Thyroid gland (tissue), 4 donors: ENCODE measurements at regions not wholly inside any gene's neighbourhood (a gene's known extent, or its start where the extent isn't known, plus 50 kb on each side); places are given as distances from the start of the nearest gene placed in this dataset.

Experiments used
- DNase-seq, 2 donors: peaks; one replicate each; pipeline ENCODE4 v3.0.0-alpha.2; 2019
- H3K27ac ChIP-seq, 3 donors: fragments of 200-600 bp; sonication (generic); 1 replicate in 2 of 3; 2 replicates in 1 of 3; pipeline ENCODE4 v1.5.1; 2016 to 2019; ENCODE audit warnings: mild to moderate bottlenecking in 1 of 3, moderate library complexity in 1 of 3
- H3K27me3 ChIP-seq: fragments of 200-600 bp; sonication (generic); one replicate; pipeline ENCODE4 v1.5.1; 2019
- H3K36me3 ChIP-seq, 2 donors: fragments of 200-600 bp; sonication (generic); one replicate each; pipeline ENCODE4 v1.5.1; 2016 to 2019
- H3K4me1 ChIP-seq, 2 donors: fragments of 200-600 bp; sonication (generic); one replicate each; pipeline ENCODE4 v1.5.1; 2017 to 2019
- H3K4me3 ChIP-seq, 3 donors: fragments of 200-600 bp; sonication (generic); replicated peaks in 1 of 3; 1 replicate in 2 of 3; 2 replicates in 1 of 3; pipeline ENCODE4 v1.5.1; 2016; ENCODE audit warnings: mild to moderate bottlenecking in 1 of 3
- H3K9me3 ChIP-seq: fragments of 200-600 bp; sonication (generic); one replicate; pipeline ENCODE4 v1.5.1; 2017
- CTCF ChIP-seq, 6 experiments: fragments of 200-600 bp in 3 of 6; fragments of 450-650 bp in 3 of 6; sonication (generic) in 3 of 6; IDR thresholded peaks; one replicate each; pipeline ENCODE4 v1.5.1; 2016 to 2019; ENCODE audit warnings: antibody characterized with exemption in 6 of 6, mild to moderate bottlenecking in 2 of 6, inconsistent platforms in 1 of 6, moderate library complexity in 1 of 6
- POLR2A ChIP-seq, 2 donors: fragments of 450-650 bp; IDR thresholded peaks; one replicate each; pipeline ENCODE4 v1.6.1; 2017; ENCODE audit warnings: antibody characterized with exemption in 2 of 2, mild to moderate bottlenecking in 2 of 2, moderate library complexity in 1 of 2
- WGBS, 2 donors: methylation state at CpG; one replicate each; pipeline ENCODE4 v1.1.5; 2017; 5-methylcytosine and 5-hydroxymethylcytosine counted together
- intact Hi-C: fragments of 100-400 bp; cut with DNase I; formaldehyde crosslinking; loops from one replicate; pipeline ENCODE4 v1.15.1; 2023

DNA sequence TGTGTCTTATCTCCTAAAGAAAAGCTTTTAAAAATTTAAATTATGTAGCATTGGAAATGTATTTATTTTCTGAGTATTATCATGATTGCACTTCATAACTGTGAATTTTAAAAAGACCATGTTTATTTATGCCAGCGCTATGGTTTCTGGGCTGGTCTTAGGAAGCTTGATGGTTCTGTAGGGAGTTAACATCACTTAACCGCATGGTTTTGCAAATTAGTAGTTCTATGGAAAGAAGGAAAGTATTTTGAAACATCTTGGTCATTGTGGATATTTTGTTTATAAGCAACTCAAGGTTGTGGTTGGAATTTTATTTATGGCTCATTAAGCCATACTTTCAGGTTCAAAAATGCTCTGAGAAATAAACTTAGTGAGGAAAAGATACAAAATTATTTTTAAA lies 549.4 kb downstream of the STK39 start:
- H3K9me3 ChIP-seq: no peaks in the 10 kb centered on the region
- intact Hi-C loops: no loop called here
- 51 to 52% methylated on average over 2 of the region's 2 CpGs for WGBS, 2 donors
- H3K36me3 ChIP-seq: no peaks in the 10 kb centered on the region
- no peak for DNase-seq
- TF ChIP-seq POLR2A (IDR thresholded peaks at IDR 0.05): no peak
- TF ChIP-seq CTCF (IDR thresholded peaks at IDR 0.05): no peak
- no peaks in the 10 kb centered on the region for H3K4me1 ChIP-seq
- no peak overlapping the region for H3K27ac ChIP-seq
- no peak overlapping the region for H3K4me3 ChIP-seq
- H3K27me3 ChIP-seq: no peaks in the 10 kb centered on the region

GRCh38 chr2:167697194-167697593 lies 550.2 kb downstream of the STK39 start:
- intact Hi-C loops: no loop called here
- H3K27me3 ChIP-seq: no peaks in the 10 kb centered on the region
- no peak overlapping the region for H3K27ac ChIP-seq
- no peaks in the 10 kb centered on the region for H3K36me3 ChIP-seq
- no peak for DNase-seq
- TF ChIP-seq CTCF (IDR thresholded peaks at IDR 0.05) (no peak), POLR2A (IDR thresholded peaks at IDR 0.05) (no peak)
- no peaks in the 10 kb centered on the region for H3K9me3 ChIP-seq
- no peaks in the 10 kb centered on the region for H3K4me1 ChIP-seq
- 42 to 43% methylated on average over 1 of the region's 1 CpG for WGBS, 2 donors
- H3K4me3 ChIP-seq: no peak overlapping the region

DNA sequence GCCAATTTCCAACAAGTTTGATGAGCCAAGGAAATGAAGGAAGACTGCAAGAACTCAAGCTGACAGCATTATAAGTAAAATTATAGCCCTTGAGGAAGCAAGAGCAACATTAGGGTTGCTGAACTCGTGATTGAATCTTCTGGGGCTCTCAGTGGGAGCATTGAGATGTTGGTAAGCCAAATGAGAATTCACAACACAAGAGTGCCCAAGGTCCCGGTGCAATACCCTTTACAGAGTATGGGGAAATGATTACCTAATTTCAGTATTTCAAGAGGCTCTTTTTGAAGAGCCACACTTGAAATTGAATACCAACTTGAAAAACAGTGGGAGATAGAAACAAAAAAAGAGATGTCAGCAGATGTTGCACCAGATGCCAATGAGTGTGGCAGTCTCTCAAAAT lies 554.5 kb downstream of the STK39 start:
- Histone ChIP-seq H3K27ac (no peak overlapping the region), H3K9me3 (no peaks in the 10 kb centered on the region), H3K36me3 (no peaks in the 10 kb centered on the region), H3K4me3 (no peak overlapping the region), H3K4me1 (no peaks in the 10 kb centered on the region), H3K27me3 (no peaks in the 10 kb centered on the region)
- intact Hi-C loops: no loop called here
- DNase-seq: no peak
- TF ChIP-seq POLR2A (IDR thresholded peaks at IDR 0.05) (no peak), CTCF (IDR thresholded peaks at IDR 0.05) (no peak)
- 39 to 41% methylated on average over 2 of the region's 2 CpGs for WGBS, 2 donors

DNA sequence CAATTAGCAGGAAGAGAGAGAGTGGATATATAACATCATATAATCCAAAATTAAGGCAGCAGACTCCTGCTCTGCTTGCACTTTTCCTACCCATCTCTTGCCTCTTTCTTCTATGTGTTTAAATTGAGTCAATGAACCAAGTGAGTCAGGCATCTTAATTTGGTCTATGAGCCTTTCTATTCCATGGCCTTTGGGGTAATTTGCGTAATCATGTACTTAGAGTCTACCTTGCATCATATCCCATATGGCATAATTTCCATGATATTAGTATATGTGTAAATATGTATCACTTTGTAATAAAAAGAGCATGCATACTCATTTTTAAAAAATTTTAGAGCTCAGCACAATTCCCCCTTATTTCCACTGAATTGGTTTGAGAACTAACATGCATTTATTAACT lies 555.2 kb downstream of the STK39 start:
- no peaks in the 10 kb centered on the region for H3K9me3 ChIP-seq
- H3K36me3 ChIP-seq: no peaks in the 10 kb centered on the region
- DNase-seq: no peak
- WGBS, 2 donors: 89 to 100% methylated on average over 1 of the region's 1 CpG
- TF ChIP-seq POLR2A (IDR thresholded peaks at IDR 0.05) (no peak), CTCF (IDR thresholded peaks at IDR 0.05) (no peak)
- H3K27ac ChIP-seq: no peak overlapping the region
- H3K27me3 ChIP-seq: no peaks in the 10 kb centered on the region
- no peak overlapping the region for H3K4me3 ChIP-seq
- H3K4me1 ChIP-seq: no peaks in the 10 kb centered on the region
- intact Hi-C loops: no loop called here

DNA sequence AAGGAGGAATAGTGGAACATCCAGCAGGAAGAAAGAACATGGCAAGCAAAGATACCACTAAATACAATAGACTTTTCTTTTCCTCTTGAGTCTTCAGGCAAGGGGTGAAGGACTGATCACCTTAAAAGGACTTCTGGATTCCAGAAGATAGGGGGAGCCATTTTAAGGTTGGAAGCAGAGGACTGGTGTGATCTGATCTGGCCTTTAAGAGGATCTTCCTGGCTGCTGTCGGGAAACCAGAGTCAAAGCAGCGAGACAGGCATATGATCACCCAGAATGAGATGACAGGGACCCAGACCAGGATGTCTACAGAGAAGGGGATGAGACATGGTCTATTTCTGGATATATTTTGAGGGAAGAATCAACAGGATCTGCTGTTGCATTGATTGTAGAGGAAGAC lies 558.0 kb downstream of the STK39 start:
- Histone ChIP-seq H3K9me3 (no peaks in the 10 kb centered on the region), H3K4me3 (no peak overlapping the region), H3K36me3 (no peaks in the 10 kb centered on the region), H3K27ac (no peak overlapping the region), H3K4me1 (no peaks in the 10 kb centered on the region), H3K27me3 (no peaks in the 10 kb centered on the region)
- TF ChIP-seq CTCF (IDR thresholded peaks at IDR 0.05): no peak
- TF ChIP-seq POLR2A (IDR thresholded peaks at IDR 0.05): no peak
- no peak for DNase-seq
- intact Hi-C loops: no loop called here
- 69 to 73% methylated on average over 2 of the region's 2 CpGs for WGBS, 2 donors
